Vagina (tissue), 2 donors: ENCODE measurements at regions not wholly inside any gene's neighbourhood (a gene's known extent, or its start where the extent isn't known, plus 50 kb on each side); places are given as distances from the start of the nearest gene placed in this dataset.

Experiments used
- DNase-seq, 2 donors: peaks; one replicate each; pipeline ENCODE4 v3.0.0-alpha.2; 2017; ENCODE audit errors: extremely low spot score in 2 of 2
- H3K27ac ChIP-seq: fragments of 200-600 bp; sonication (generic); one replicate; pipeline ENCODE4 v1.5.1; 2019
- H3K27me3 ChIP-seq: fragments of 200-600 bp; sonication (generic); one replicate; pipeline ENCODE4 v1.5.1; 2019
- H3K36me3 ChIP-seq, 2 donors: fragments of 200-600 bp; sonication (generic); one replicate each; pipeline ENCODE4 v1.5.1; 2017 to 2019
- H3K4me1 ChIP-seq: fragments of 200-600 bp; sonication (generic); one replicate; pipeline ENCODE4 v1.5.1; 2019
- H3K4me3 ChIP-seq, 2 donors: fragments of 200-600 bp; sonication (generic); 1 replicate in 1 of 2; 2 replicates in 1 of 2; pipeline ENCODE4 v1.5.1; 2016 to 2019
- H3K9me3 ChIP-seq: fragments of 200-600 bp; sonication (generic); one replicate; pipeline ENCODE4 v1.5.1; 2019
- POLR2A ChIP-seq, 2 donors: fragments of 450-650 bp; IDR thresholded peaks; one replicate each; pipeline ENCODE4 v1.6.1; 2017; ENCODE audit warnings: antibody characterized with exemption in 2 of 2, mild to moderate bottlenecking in 2 of 2, moderate library complexity in 2 of 2
- POLR2AphosphoS5 ChIP-seq, 2 donors: sonication (generic); formaldehyde crosslinking; IDR thresholded peaks; one replicate each; pipeline ENCODE4 v1.9.0; 2017; ENCODE audit warnings: antibody characterized with exemption in 2 of 2, mild to moderate bottlenecking in 2 of 2, low read depth in 1 of 2; ENCODE audit not compliant: insufficient read depth in 1 of 2
- intact Hi-C: fragments of 100-400 bp; cut with DNase I; formaldehyde crosslinking; loops from one replicate; pipeline ENCODE4 v1.15.1; 2023
- TF ChIP-seq, protein P1 (sequence below), 3 experiments: fragments of 450-650 bp in 2 of 3; fragments of 200-600 bp in 1 of 3; sonication (generic) in 1 of 3; IDR thresholded peaks; one replicate each; pipeline ENCODE4 v1.5.1; 2017 to 2019; ENCODE audit warnings: antibody characterized with exemption in 3 of 3, mild to moderate bottlenecking in 2 of 3, moderate library complexity in 2 of 3

- DNase-seq, result no peak
- no peaks in the 10 kb centered on the region for H3K9me3 ChIP-seq
- no peaks in the 10 kb centered on the region for H3K4me1 ChIP-seq
- no peaks in the 10 kb centered on the region for H3K36me3 ChIP-seq
- H3K27ac ChIP-seq, result no peak overlapping the region
- TF ChIP-seq, protein P1, sequence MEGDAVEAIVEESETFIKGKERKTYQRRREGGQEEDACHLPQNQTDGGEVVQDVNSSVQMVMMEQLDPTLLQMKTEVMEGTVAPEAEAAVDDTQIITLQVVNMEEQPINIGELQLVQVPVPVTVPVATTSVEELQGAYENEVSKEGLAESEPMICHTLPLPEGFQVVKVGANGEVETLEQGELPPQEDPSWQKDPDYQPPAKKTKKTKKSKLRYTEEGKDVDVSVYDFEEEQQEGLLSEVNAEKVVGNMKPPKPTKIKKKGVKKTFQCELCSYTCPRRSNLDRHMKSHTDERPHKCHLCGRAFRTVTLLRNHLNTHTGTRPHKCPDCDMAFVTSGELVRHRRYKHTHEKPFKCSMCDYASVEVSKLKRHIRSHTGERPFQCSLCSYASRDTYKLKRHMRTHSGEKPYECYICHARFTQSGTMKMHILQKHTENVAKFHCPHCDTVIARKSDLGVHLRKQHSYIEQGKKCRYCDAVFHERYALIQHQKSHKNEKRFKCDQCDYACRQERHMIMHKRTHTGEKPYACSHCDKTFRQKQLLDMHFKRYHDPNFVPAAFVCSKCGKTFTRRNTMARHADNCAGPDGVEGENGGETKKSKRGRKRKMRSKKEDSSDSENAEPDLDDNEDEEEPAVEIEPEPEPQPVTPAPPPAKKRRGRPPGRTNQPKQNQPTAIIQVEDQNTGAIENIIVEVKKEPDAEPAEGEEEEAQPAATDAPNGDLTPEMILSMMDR (IDR thresholded peaks at IDR 0.05), result no peak
- TF ChIP-seq POLR2A (IDR thresholded peaks at IDR 0.05) (no peak), POLR2AphosphoS5 (IDR thresholded peaks at IDR 0.05; ENCODE audit: insufficient read depth in 1 of 2, low read depth in 1 of 2) (no peak)
- H3K4me3 ChIP-seq, result no peak overlapping the region
- no peaks in the 10 kb centered on the region for H3K27me3 ChIP-seq
- intact Hi-C loops, result no loop called here
Observed at GRCh38 chr10:107471911-107472310, 307.4 kb upstream of the SORCS1 start.

DNA sequence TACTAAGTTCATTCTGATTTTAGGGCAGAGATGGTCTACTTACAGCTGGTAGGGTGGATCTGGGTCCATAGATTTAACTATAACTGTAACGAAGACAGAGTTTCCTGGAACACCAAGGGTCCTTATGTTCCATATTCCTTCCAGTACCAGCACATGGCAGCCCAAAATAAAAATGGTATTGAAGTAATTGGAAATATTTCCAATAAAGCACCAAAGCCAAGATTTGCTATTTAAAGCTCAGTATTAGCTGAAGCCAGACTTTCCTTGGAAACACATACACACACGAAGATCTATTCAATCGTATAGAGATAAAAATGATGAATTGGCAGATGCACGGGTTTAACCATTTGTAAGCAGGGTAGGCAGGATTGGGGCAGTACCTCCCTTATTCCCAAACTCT, 289.1 kb upstream of the SORCS1 start:
- Histone ChIP-seq H3K4me1 (no peaks in the 10 kb centered on the region), H3K4me3 (no peak overlapping the region), H3K36me3 (no peaks in the 10 kb centered on the region), H3K27me3 (no peaks in the 10 kb centered on the region), H3K9me3 (no peaks in the 10 kb centered on the region), H3K27ac (no peak overlapping the region)
- intact Hi-C loops, result no loop called here
- no peak for DNase-seq
- TF ChIP-seq POLR2A (IDR thresholded peaks at IDR 0.05) (no peak), POLR2AphosphoS5 (IDR thresholded peaks at IDR 0.05; ENCODE audit: insufficient read depth in 1 of 2, low read depth in 1 of 2) (no peak)
- TF ChIP-seq, protein P1 (IDR thresholded peaks at IDR 0.05), result no peak

DNA sequence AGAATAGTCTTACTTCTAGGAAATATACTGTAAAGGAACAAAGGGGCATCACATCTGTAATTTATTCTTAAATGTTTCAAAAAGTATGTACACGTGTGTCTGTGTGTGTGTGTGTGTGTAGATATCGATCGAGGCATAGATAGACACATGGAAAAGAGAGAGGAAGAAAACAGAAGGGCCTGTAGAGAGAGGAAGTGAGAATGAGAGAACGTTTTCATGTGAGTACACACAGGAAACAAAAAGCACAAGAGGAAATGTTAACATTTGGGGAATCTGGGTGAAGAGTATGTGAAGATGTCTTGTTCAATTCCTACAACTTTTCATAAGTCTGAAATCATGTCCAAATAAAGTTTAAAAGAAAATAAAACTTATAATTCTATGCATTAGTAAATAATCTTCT, 286.5 kb upstream of the SORCS1 start:
- no peak overlapping the region for H3K27ac ChIP-seq
- no peaks in the 10 kb centered on the region for H3K27me3 ChIP-seq
- intact Hi-C loops, result no loop called here
- no peaks in the 10 kb centered on the region for H3K36me3 ChIP-seq
- TF ChIP-seq, protein P1 (IDR thresholded peaks at IDR 0.05), result no peak
- TF ChIP-seq POLR2AphosphoS5 (IDR thresholded peaks at IDR 0.05; ENCODE audit: insufficient read depth in 1 of 2, low read depth in 1 of 2) (no peak), POLR2A (IDR thresholded peaks at IDR 0.05) (no peak)
- H3K4me3 ChIP-seq, result no peak overlapping the region
- H3K9me3 ChIP-seq, result no peaks in the 10 kb centered on the region
- no peaks in the 10 kb centered on the region for H3K4me1 ChIP-seq
- DNase-seq, result no peak

DNA sequence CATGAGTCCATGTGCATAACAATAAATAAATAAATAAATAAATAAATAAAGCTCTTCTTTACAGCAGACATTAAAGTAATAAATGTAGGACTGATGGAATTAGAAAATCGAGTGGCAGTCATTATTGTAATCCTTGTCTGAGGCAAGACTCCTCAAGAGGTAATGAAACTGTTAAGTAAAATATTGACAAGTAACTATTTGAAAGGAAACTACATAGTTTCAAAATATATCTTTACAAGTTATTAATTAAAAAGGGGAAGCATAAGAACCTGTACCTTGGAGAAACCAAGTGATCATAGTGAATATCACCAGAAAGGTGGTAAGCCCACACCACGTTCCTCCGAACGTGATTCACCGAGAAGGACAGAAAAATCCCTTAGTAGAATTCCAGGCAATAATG, 285.6 kb upstream of the SORCS1 start:
- intact Hi-C loops, result no loop called here
- no peak for DNase-seq
- Histone ChIP-seq H3K4me1 (no peaks in the 10 kb centered on the region), H3K36me3 (no peaks in the 10 kb centered on the region), H3K27ac (no peak overlapping the region), H3K9me3 (no peaks in the 10 kb centered on the region), H3K27me3 (no peaks in the 10 kb centered on the region), H3K4me3 (no peak overlapping the region)
- no peak for TF ChIP-seq POLR2AphosphoS5 (IDR thresholded peaks at IDR 0.05; ENCODE audit: insufficient read depth in 1 of 2, low read depth in 1 of 2)
- TF ChIP-seq, protein P1 (IDR thresholded peaks at IDR 0.05), result no peak
- TF ChIP-seq POLR2A (IDR thresholded peaks at IDR 0.05), result no peak

DNA sequence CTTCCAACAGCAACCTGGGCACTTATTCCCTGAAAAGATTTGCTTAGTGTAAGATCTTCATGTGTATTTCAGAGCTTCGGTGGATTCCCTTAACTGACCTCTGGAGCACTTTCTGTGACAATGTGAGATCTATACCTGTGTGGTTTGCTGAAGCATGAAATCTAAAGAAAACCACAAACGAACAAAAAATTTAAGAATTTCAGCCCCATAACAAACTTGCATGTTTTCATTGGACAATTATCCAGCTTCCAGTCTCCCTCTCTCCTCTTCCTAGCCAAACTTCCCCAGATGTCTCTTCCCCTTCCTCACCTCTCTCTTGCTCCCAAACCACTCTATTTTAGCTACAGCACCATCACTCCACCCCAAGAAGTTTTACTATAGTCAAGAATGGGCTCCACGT, 279.9 kb upstream of the SORCS1 start:
- intact Hi-C loops, result no loop called here
- Histone ChIP-seq H3K27me3 (no peaks in the 10 kb centered on the region), H3K27ac (no peak overlapping the region), H3K9me3 (no peaks in the 10 kb centered on the region), H3K4me1 (no peaks in the 10 kb centered on the region), H3K36me3 (no peaks in the 10 kb centered on the region), H3K4me3 (no peak overlapping the region)
- TF ChIP-seq, protein P1 (IDR thresholded peaks at IDR 0.05), result no peak
- no peak for TF ChIP-seq POLR2AphosphoS5 (IDR thresholded peaks at IDR 0.05; ENCODE audit: insufficient read depth in 1 of 2, low read depth in 1 of 2)
- TF ChIP-seq POLR2A (IDR thresholded peaks at IDR 0.05), result no peak
- no peak for DNase-seq
